ENCODE measurements at regions not wholly inside any gene's neighbourhood (a gene's known extent, or its start where the extent isn't known, plus 50 kb on each side); places are given as distances from the start of the nearest gene placed in this dataset.

- TF ChIP-seq JUNB (IDR thresholded peaks at IDR 0.05; ENCODE audit: unreplicated experiment) (no peak), CTCF (conservative IDR thresholded peaks at IDR 0.05; ENCODE audit: low read depth in 2 of 2) (no peak), CREB1 (CRISPR knock-in tag; IDR thresholded peaks at IDR 0.05; ENCODE audit: low read depth) (no peak), ETS1 (IDR thresholded peaks at IDR 0.05) (no peak)
These were observed 188.9 kb upstream of the PLXNA2 start (continued) for GRCh38 chr1:208433086-208433485.

GRCh38 chr1:208433971-208434370 lies 189.8 kb upstream of the PLXNA2 start:
- peaks cover 2% of the 10 kb centered on the region for H3K27me3 Mint-ChIP-seq (ENCODE audit: insufficient read depth, low read depth, poor library complexity)
- H3K36me3 Mint-ChIP-seq (ENCODE audit: low read depth) = no peaks in the 10 kb centered on the region
- no peaks in the 10 kb centered on the region for H3K36me3 ChIP-seq (ENCODE audit: insufficient read depth)
- H3K9me2 ChIP-seq (ENCODE audit: insufficient read depth) = peaks cover 4% of the 10 kb centered on the region
- H3K4me1 ChIP-seq (ENCODE audit: insufficient read depth) = peaks cover 11% of the 10 kb centered on the region
- H3F3A ChIP-seq (replicated peaks; ENCODE audit: low read depth) = no peaks in the 10 kb centered on the region
- no peak overlapping the region for H2AFZ ChIP-seq
- H3K27ac Mint-ChIP-seq = no peak overlapping the region
- no peak overlapping the region for H3K27ac ChIP-seq (ENCODE audit: low read depth)
- peaks cover 18% of the 10 kb centered on the region for H3K4me1 Mint-ChIP-seq
- no peaks in the 10 kb centered on the region for H3K9me3 Mint-ChIP-seq
- no peak overlapping the region for H3K4me3 ChIP-seq
- no peak overlapping the region for H3K4me3 Mint-ChIP-seq
- H3K79me2 ChIP-seq (replicated peaks; ENCODE audit: insufficient read depth) = no peaks in the 10 kb centered on the region
- no peaks in the 10 kb centered on the region for H3K27me3 ChIP-seq (ENCODE audit: insufficient read depth)
- no peaks in the 10 kb centered on the region for H4K20me1 ChIP-seq (replicated peaks; ENCODE audit: insufficient read depth)
- no peak overlapping the region for H3K4me2 ChIP-seq
- no peak for DNase-seq (ENCODE audit: low spot score)
- no peak for ATAC-seq
- TF ChIP-seq EZH2 (IDR thresholded peaks at IDR 0.05; ENCODE audit: low read depth, unreplicated experiment) (no peak), ZNF331 (CRISPR knock-in tag; IDR thresholded peaks at IDR 0.05; ENCODE audit: low read depth) (no peak), ETS1 (IDR thresholded peaks at IDR 0.05) (no peak), REST (IDR thresholded peaks at IDR 0.05; ENCODE audit: unreplicated experiment) (no peak), ZNF114 (CRISPR knock-in tag; IDR thresholded peaks at IDR 0.05) (no peak), CREB1 (CRISPR knock-in tag; IDR thresholded peaks at IDR 0.05; ENCODE audit: low read depth) (no peak), ZNF462 (CRISPR knock-in tag; IDR thresholded peaks at IDR 0.05) (no peak), POLR2AphosphoS5 (IDR thresholded peaks at IDR 0.05; ENCODE audit: low read depth) (no peak), STAT1 (IDR thresholded peaks at IDR 0.05; ENCODE audit: unreplicated experiment) (no peak), EZH2phosphoT487 (IDR thresholded peaks at IDR 0.05; ENCODE audit: unreplicated experiment) (no peak), JUNB (IDR thresholded peaks at IDR 0.05; ENCODE audit: unreplicated experiment) (no peak)

All from GM23338 (cell line).